RWPE2 (cell line): ENCODE measurements at regions not wholly inside any gene's neighbourhood (a gene's known extent, or its start where the extent isn't known, plus 50 kb on each side); places are given as distances from the start of the nearest gene placed in this dataset.

ENCODE experiments used
- ATAC-seq: fragments of 200-7000 bp; cut with Tn5 transposase; 3 replicates; pipeline ENCODE4 v1.9.1; 2021; ENCODE audit warnings: low read depth
- DNase-seq: peaks from one replicate; pipeline ENCODE4 v3.0.0-alpha.2; 2020; ENCODE audit warnings: low spot score
- H3K27ac ChIP-seq: fragments of 450-650 bp; 2 replicates; pipeline ENCODE4 v1.5.1; 2017; ENCODE audit warnings: mild to moderate bottlenecking; ENCODE audit not compliant: poor library complexity, severe bottlenecking
- H3K27me3 ChIP-seq: fragments of 250-450 bp; sonication (Bioruptor Pico); 2 replicates; pipeline ENCODE4 v1.5.1; 2021; ENCODE audit warnings: mild to moderate bottlenecking, moderate library complexity; ENCODE audit not compliant: insufficient read depth, poor library complexity, severe bottlenecking
- H3K36me3 ChIP-seq: fragments of 250-450 bp; sonication (Bioruptor Pico); 2 replicates; pipeline ENCODE4 v1.5.1; 2020; ENCODE audit warnings: low read depth, mild to moderate bottlenecking, moderate library complexity
- H3K4me1 ChIP-seq: fragments of 250-450 bp; sonication (Bioruptor Pico); 2 replicates; pipeline ENCODE4 v1.5.1; 2021; ENCODE audit warnings: mild to moderate bottlenecking, moderate library complexity; ENCODE audit not compliant: insufficient read depth, poor library complexity, severe bottlenecking
- H3K4me3 ChIP-seq: fragments of 250-450 bp; sonication (Bioruptor Pico); 2 replicates; pipeline ENCODE4 v1.5.1; 2021; ENCODE audit warnings: mild to moderate bottlenecking, moderate library complexity; ENCODE audit not compliant: severe bottlenecking
- H3K9me3 ChIP-seq: fragments of 250-450 bp; sonication (Bioruptor Pico); 2 replicates; pipeline ENCODE4 v1.5.1; 2021; ENCODE audit warnings: mild to moderate bottlenecking, moderate library complexity; ENCODE audit not compliant: severe bottlenecking
- CTCF ChIP-seq: fragments of 450-650 bp; IDR thresholded peaks from one replicate; pipeline ENCODE4 v1.5.1; 2017; ENCODE audit warnings: mild to moderate bottlenecking, moderate library complexity; ENCODE audit not compliant: poor library complexity, severe bottlenecking

GRCh38 chr2:187847245-187848208 lies 293.3 kb upstream of the TFPI start:
- no peak overlapping the region for H3K27ac ChIP-seq
- H3K36me3 ChIP-seq: no peaks in the 10 kb centered on the region
- DNase-seq (no peak), ATAC-seq (no peak)
- no peak for TF ChIP-seq CTCF
- H3K4me1 ChIP-seq: no peaks in the 10 kb centered on the region
- no peak overlapping the region for H3K4me3 ChIP-seq
- H3K27me3 ChIP-seq: no peaks in the 10 kb centered on the region
- no peaks in the 10 kb centered on the region for H3K9me3 ChIP-seq

GRCh38 chr2:187851955-187852561 lies 297.8 kb upstream of the TFPI start:
- TF ChIP-seq CTCF: no peak
- no peaks in the 10 kb centered on the region for H3K27me3 ChIP-seq
- no peak overlapping the region for H3K4me3 ChIP-seq
- H3K36me3 ChIP-seq: no peaks in the 10 kb centered on the region
- ATAC-seq: no peak
- no peaks in the 10 kb centered on the region for H3K9me3 ChIP-seq
- no peak overlapping the region for H3K27ac ChIP-seq
- H3K4me1 ChIP-seq: no peaks in the 10 kb centered on the region
- no peak for DNase-seq

GRCh38 chr2:187853381-187853791 lies 299.2 kb upstream of the TFPI start:
- Histone ChIP-seq H3K9me3 (no peaks in the 10 kb centered on the region), H3K27me3 (no peaks in the 10 kb centered on the region), H3K36me3 (no peaks in the 10 kb centered on the region), H3K27ac (no peak overlapping the region), H3K4me3 (no peak overlapping the region), H3K4me1 (no peaks in the 10 kb centered on the region)
- ATAC-seq (no peak), DNase-seq (no peak)
- TF ChIP-seq CTCF: no peak

GRCh38 chr2:187854801-187855200 lies 300.6 kb upstream of the TFPI start:
- ATAC-seq (no peak), DNase-seq (no peak)
- H3K27ac ChIP-seq: no peak overlapping the region
- no peak for TF ChIP-seq CTCF
- no peaks in the 10 kb centered on the region for H3K4me1 ChIP-seq
- H3K27me3 ChIP-seq: no peaks in the 10 kb centered on the region
- no peaks in the 10 kb centered on the region for H3K9me3 ChIP-seq
- H3K36me3 ChIP-seq: no peaks in the 10 kb centered on the region
- no peak overlapping the region for H3K4me3 ChIP-seq

GRCh38 chr2:187855689-187856088 lies 301.5 kb upstream of the TFPI start:
- ATAC-seq (no peak), DNase-seq (no peak)
- Histone ChIP-seq H3K9me3 (no peaks in the 10 kb centered on the region), H3K27ac (no peak overlapping the region), H3K4me3 (no peak overlapping the region), H3K27me3 (no peaks in the 10 kb centered on the region), H3K4me1 (no peaks in the 10 kb centered on the region), H3K36me3 (no peaks in the 10 kb centered on the region)
- no peak for TF ChIP-seq CTCF
